ENCODE measurements at regions not wholly inside any gene's neighbourhood (a gene's known extent, or its start where the extent isn't known, plus 50 kb on each side); places are given as distances from the start of the nearest gene placed in this dataset.

DNA sequence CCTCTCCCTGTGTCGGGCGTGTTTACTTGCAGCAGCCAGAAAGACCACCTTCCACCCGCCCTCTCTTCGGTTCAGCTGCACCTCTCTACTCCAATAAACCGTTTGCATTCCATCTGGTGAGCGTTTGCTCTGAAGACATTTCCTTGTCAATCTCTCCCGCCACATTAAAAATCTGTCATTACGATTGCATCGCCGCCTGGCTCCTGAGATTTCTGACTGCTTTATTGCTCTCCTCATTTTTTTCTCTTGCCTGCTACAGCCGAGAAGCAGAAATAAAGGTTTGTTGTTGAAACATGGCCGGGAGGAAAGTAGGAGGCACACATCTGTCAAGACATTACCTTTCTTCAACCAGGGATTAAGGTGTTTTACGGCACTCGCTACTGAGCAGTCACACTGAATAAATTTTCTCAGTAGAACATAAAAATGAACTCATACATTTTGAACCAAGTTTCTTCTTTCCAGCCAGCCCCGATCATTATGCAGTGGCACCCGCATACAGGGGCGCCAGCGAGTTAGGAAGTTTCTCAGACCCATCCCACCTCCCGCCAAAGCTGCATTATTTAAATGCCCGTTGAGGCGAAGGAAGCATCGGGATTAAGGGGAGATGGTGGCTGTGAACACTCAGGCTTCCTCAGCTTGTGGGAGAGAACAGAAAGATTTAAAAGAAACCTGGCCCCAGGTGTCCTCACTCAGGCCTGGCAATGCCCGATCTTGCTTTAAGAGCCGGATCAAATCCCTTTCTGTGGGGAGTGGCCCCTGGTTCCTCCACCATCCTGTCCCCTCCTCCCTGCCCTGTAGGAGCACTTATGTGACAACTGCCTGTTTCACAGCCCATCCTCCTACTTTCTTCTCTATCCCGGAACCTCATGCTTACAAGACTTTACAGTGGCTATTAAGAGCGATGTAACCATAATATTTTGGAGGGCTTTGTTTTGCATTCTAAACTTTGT is 1108.9 kb downstream of the BCL11B start:
- DNase-seq (ENCODE audit: low spot score), result no peak

DNA sequence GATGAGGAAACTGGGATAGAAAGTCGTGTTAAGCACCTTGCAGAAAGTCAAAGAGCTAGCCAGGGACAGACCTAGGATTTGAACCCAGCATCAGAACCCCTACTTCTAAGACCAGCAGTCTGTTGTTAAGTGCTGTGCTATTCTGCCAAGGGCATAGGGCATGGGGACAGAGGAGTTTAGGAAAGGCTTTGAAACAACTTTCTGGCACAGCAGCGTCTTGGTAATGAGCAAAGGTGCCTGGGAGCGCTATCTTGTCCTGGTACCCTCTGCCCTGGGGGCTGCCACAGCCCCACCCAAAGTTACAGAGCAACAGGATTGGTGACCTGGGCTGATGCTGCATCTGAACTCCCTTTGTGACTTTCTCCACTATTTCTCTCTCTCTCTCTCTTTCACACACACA is 1108.1 kb downstream of the BCL11B start:
- no peak for DNase-seq (ENCODE audit: low spot score)

DNA sequence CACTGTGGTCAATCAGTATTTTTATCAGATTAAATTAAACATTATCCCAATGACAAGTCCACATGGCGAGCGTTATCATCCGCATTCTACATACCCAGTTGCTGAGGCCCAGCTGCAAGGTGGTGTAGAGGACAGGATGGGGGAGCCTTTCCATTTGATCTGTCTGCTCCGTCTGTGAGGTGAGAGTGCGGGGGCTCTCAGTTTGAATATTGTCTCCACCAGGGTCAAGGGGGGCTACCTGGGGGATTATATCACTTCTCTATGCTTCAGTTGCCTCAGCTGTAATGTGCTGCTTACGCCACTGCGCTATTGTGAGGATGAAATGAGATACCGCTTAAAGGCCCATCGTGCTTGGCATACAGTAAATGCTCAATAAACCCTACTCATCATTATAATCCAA is 1106.0 kb downstream of the BCL11B start:
- no peak for DNase-seq (ENCODE audit: low spot score)

DNA sequence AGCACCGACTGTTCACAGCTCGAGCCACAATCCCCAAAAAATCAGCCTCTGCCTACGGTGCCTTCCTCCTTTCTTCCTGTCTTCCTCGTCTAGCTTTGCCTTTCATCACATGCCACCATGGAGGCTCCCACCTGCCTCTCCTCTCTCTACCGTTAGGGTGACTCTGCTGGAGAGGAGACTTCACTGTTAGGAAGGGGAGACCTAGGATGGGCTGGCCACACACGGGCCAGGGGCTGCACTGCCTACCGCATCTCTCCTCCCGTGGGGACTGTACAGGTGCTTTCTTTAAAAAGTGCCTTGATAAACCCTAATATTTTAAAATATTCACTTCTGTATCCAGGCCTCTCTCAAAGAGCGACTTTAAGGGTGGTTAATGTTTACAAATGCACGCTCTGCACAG is 1104.7 kb downstream of the BCL11B start:
- no peak for DNase-seq (ENCODE audit: low spot score)

DNA sequence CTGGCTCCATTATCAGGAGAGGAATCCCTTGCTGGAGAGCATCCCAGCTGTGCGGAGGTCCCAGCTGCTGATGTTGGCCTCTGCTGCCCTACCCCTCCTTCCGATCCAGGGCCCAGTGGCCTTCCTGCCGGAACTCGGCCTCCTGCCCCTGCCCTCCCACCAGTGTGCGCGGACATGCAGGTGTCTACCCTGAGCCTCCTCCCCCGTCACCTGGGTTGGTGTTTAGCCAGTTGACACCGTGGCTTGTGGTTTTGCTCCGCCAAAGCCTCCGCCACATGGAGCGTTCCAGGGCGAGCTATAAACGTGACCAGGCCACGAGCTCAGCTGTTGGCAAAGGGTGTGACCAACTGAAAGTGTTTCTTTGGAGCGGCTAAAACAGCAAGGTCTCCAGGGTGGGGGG is 1104.3 kb downstream of the BCL11B start:
- DNase-seq (ENCODE audit: low spot score), result no peak

DNA sequence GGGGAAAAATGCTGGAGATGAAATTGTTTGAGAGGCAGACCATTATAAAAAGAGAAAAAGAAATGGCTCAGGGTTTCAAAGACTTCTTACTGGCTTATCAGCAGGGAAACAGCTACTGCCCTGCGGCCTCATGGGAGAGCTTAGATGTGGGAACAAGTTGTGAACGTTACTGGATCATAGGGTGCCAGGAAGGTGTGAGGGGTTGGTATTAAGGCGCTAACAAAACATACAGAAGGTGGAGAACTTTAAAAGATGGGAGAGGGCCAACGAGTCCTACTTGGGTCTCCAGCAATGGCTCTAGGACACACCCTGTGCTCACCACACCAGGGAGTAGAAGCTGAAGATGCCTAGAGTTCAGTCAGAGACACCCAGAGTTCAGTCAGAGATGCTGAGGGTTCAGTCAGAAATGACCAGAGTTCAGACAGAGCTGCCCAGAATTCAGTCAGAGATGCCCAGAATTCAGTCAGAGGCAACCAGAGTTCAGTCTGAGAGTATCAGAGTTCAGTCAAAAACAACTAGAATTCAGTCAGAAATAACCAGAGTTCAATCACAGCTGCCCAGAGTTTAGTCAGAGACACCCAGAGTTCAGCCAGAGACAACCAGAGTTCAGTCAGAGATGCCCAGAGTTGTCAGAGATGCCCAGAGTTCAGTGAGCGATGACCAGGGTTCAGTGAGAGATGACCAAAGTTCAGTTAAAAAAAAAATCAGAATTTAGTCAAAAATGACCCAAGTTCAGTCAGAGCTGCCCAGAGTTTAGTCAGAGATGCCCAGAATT is 1103.6 kb downstream of the BCL11B start:
- DNase-seq (ENCODE audit: low spot score), result no peak

DNA sequence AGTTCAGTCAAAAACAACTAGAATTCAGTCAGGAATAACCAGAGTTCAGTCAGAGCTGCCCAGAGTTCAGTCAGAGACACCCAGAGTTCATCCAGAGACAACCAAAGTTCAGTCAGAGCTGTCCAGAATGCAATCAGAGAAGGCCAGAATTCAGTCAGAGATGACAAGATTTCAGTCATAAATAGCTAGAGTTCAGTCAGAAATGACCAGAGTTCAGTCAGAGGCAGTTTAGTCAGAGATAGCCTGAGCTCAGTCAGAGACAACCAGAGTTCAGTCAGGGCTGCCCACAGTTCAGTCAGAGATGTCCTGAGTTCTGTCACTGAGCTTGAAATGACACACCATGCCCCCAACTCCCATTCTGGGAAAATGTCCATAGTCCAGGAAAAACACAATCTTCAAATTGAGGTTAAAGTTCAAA is 1102.8 kb downstream of the BCL11B start:
- DNase-seq (ENCODE audit: low spot score), result no peak

DNA sequence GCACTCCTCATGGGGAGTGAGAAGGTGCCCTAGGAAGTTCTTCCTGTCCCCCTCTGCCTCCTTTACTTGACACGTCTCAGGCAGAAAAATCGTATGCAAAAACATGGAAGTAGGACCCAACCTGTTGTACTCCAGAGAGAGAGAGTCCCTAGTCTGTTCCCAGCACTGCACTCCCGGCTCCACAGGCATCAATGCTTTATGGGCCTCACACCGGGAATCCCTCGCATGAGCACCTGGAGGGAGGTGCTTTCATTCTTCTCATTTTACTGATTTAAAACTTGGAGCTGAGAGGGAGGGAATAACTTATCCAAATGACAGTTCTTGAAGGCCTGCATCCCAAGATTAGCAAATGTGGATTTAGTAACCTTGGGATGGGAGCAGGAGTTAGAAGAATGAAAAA is 1101.4 kb downstream of the BCL11B start:
- no peak for DNase-seq (ENCODE audit: low spot score)

DNA sequence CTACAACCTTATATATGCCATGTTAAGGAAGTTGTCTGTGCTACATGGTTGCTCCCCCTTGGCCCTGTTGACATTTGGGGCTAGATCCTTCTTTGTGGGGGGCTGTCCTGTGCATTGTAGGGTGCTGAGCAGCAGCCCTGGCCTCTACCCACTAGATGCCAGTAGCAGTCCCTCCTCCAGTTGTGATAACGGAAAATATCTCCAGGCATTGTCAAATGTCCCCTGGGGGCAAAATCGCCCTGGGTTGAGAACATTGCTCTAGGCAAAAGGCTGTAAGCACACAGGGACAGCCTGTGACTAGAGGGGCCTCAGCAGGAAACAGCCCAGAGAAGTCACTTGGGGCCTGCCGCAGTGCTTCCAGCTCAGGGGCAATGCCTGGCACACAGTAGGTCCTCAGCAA is 1100.3 kb downstream of the BCL11B start:
- no peak for DNase-seq (ENCODE audit: low spot score)

DNA sequence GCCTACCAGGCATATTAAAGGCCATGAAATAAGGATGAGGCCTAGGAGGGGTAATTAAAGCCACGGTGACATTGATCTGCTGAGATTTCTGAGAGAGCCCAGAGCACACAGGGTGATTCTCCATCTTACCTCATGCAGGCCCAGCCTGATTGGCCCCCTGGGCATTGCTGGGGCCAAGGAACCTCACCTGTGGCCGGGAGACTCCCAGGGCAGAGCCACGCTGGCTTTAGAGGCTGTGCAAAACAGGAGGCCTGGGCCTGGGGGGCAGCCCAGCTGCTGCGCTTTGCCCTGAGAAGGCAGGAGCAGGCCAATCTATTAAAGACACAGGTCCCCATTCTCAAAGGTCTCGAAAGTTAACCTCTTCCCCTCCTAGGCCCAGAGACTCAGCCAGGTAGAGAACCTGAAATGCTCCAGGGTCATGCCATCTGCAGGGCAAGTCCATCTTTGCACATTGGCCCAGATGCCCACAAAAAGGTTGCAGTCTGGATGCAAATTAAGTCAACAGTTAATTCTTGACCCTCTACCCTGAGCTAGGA is 1099.7 kb downstream of the BCL11B start:
- DNase-seq (ENCODE audit: low spot score), result no peak

DNA sequence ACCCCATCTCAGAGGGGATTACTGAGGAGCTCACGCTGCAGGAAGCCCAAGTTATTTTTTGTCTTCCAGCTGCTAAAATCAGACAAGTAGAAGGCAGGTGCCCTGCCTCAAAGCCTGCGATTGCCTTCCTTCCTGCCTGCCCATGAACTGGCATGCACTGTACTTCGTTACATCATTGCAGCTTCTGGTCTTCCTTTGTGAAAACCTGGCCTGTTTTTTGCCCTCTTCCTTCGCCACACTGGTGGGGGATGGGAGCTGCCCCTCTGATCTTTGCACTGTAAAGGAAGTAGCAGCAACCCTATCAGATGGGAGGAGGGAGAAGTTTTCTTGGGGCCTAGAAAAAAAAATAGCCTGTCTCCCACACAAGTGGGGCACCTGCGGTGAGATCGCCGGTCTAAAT is 1098.7 kb downstream of the BCL11B start:
- no peak for DNase-seq (ENCODE audit: low spot score)

DNA sequence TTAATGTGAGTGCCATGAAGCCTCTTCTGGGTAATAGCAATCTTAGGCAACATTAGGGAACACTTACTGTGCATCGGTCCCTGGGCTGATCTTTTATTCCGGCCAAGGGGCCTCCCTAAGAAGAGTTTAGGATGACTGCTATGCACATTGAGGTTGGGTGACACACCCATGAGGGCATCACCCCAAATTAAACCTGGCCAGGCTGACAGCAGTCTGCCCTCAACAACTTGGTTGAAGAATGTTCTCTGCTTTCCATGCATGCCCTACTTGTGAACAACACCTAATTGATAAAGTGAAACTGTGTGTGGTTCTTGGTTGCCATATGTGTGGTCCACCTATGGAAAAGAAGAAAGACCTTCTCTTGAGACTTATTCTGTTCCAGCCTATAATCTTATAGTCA is 1098.0 kb downstream of the BCL11B start:
- no peak for DNase-seq (ENCODE audit: low spot score)

DNA sequence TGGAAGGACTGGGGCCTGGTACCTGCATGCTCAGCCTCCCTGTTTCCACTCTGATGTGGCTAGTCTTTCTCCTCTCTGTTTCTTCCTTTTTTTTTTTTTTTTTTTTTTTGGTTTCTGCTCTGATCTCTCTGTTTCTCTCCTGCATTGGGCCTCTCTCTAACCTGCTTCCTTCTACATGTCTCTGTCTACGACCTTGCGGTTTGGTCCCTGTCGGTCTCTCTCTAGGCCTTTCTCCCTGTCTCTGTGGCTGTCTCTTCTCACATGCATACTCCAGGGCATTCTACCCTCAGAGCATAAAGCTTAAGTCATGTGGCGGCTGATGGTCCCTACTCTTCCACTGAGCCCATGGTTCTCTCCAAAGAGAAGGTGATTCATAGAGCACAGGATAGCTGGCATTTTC is 1096.6 kb downstream of the BCL11B start:
- no peak for DNase-seq (ENCODE audit: low spot score)

DNA sequence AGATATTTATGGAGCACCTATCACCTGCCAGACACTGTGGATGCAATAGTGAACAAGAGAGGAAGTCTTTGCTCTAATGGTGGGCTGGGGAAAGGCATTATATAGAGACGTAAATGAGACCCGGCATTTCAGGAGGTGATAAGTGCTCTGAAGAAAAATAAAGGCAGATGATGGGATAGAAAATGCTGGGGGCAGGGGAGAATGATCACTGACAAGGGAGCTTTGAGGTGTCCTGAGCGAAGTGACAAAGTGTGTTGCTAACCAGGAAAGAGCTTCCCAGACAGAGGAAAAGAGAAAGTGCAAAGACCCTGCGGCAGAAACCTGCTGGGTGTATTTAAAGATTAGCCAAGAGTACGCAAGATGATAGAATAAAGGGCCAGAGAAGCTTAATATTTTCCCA is 1096.1 kb downstream of the BCL11B start:
- no peak for DNase-seq (ENCODE audit: low spot score)

DNA sequence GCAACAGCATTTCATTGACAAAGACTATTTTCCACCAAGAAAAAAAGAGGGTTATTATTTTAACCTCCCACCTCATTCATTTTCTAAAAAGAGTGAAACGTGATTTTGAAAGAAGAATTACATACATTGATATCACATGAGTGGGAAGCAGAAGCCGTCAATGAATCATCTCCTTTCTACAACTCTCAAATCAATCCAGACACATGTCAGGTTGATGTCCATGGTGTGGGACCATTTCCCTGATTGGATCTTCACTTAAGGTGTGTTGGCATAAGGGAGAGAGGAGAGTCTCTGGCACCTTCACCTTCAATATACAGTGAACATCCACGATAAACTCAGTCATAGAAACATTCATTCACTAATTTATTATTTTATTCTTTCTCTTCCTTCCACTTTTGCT is 1095.1 kb downstream of the BCL11B start:
- DNase-seq (ENCODE audit: low spot score), result no peak

DNA sequence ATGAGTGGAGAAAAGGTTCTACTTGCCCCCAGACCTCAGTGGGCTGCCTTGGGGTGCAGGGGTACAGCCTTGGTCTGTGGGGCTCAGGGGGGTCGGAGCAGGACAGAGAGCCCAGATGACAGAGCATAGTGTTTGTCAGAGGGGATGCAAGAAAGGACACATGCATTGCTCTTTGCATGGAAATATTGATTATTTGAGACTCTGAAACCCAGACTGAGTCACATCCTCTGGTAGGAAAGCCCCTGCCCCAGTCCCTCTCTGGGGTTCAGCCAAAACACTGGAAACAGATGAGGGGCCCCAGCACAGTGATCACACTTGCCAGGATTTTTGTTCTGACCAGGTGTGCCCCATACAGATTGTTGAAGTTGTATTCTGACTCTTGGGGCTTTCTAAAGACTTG is 1094.4 kb downstream of the BCL11B start:
- no peak for DNase-seq (ENCODE audit: low spot score)

DNA sequence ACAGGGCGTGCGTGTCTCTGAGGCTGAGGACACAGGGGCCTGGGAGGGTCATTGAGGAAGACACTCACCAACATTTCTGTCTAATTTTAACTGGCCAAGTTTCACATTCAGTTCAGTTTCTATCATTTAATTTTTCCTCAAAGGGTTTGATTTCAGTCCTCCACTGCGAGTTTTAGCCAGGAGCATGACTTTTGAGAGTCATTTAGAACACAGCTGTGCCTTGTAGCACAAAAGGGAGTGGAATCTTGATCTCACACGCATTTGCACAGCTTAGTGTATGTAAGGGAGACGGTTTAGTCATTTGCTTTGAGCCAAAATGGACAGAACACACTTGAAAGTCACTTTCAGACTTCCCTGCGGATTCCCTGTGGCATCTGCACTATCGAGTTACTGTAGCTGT is 1090.8 kb downstream of the BCL11B start:
- no peak for DNase-seq (ENCODE audit: low spot score)

DNA sequence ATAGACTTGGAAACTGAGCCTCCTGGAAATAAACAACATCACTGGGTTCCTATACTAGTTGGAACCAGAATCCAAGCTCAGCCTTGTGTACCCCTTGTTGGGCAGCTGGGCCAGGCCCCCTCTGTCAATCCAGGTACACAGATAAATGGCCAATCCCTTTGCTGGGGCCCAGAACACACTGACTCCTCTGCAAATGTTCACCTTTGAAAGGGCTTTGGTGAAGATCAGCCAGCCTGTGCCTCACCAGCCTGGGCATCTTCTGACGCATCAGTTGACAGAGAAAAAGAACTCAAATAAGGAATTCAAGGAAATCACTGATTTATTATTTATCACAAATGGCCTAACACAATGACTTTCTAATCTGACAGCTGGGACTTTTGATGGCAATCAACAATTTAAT is 1090.2 kb downstream of the BCL11B start:
- no peak for DNase-seq (ENCODE audit: low spot score)

DNA sequence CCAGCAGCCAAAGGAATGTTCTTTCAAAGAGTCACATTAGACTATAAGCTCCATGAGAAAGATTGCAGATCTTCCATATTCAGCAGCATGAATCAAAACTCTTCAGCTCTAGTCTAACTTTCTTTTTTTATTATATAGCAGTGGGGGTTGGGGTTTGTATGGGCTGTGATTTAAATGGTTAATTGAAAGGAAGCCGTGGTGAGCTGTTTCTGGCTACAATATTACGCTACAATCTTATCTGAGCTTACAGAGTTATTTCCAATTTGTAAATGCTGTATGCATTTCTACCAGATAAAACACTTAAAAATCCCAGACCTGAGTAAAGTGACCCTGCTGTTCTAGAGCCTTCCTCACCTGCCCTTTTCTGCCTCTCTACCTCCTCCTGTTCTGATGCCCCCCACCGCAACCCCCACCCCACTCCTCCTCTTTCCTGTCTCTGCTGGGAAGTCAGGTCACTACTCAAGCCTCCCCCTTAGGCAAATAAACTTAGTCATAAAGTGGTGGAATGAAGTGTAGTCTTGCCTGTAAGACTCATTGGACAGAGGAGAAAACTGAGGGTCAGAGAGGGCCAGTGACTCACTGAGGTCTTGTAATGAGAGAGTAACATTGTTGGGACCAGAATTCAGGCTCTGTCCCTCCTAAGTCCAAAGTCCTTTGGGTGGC is 1089.5 kb downstream of the BCL11B start:
- DNase-seq (ENCODE audit: low spot score), result no peak

DNA sequence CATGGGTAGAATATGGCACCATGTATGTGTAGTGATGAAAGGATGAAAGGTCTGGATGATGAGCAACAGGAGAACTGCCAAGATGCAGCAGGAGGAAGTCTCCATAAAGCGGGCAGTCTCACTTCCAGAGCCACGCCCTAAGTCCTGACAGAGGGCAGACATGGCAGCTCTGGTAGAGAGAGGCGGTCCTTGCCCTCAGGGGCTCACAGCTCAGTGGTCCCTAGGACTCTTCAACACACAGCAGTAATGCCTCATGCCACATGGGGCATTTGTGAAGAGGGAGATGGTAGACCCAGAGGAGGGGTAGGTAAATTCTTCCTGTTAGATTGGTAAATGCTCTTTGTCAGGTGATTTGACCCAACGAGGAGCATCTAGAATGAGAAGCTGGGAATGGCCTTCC is 1088.4 kb downstream of the BCL11B start:
- DNase-seq (ENCODE audit: low spot score), result no peak

DNA sequence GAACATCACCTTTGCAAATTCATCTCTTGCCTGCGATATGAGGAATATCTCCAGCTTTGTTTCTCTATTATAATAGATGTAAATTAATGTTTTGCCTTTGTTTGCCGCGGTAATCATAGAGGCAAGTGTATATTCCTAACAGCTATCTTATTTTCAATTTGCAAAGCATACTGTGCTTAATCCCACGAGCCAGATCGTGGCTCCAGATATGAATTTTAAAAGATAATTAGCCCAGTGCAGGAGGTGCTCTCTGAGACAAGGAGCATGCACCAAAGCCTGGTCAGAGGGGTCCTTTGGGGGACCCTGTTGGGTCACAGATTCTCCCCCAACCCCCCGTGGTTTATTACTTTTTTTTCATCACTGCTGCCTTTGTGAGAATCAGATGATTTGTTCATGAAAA is 1087.5 kb downstream of the BCL11B start:
- no peak for DNase-seq (ENCODE audit: low spot score)

DNA sequence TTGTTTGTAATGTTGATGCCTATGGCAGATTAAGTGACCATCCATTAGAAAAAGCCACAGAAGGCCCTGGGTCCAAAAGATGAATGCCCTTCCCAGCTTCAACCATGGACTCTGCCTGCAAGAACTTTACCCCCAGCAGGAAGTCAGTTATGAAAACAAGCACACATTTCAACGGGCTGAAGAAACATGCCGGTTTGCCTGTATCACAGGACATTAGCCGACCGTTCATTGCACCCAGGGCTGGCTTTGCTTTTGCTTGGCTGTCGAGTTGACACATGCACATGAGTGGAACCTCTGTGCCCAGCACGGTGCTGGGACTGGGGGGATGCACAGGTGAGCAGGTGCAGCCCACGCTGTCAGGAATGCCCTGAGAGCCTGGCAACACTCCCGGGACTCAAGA is 1087.0 kb downstream of the BCL11B start:
- DNase-seq (ENCODE audit: low spot score), result no peak

All from ureter (tissue), 1 donor.